Spleen (tissue), 7 donors: ENCODE measurements at regions not wholly inside any gene's neighbourhood (a gene's known extent, or its start where the extent isn't known, plus 50 kb on each side); places are given as distances from the start of the nearest gene placed in this dataset.

Source experiments
- POLR2A ChIP-seq, 3 donors: fragments of 450-650 bp; IDR thresholded peaks; one replicate each; pipeline ENCODE4 v1.5.1; 2017; ENCODE audit warnings: antibody characterized with exemption in 3 of 3, mild to moderate bottlenecking in 1 of 3
- POLR2AphosphoS5 ChIP-seq, 3 donors: sonication (generic); formaldehyde crosslinking; IDR thresholded peaks; one replicate each; pipeline ENCODE4 v1.5.1; 2017; ENCODE audit warnings: antibody characterized with exemption in 3 of 3
- TF ChIP-seq, protein P1 (sequence below), 11 experiments: fragments of 200-600 bp in 7 of 11; fragments of 450-650 bp in 4 of 11; sonication (generic) in 4 of 11; IDR thresholded peaks in 8 of 11; conservative IDR thresholded peaks in 3 of 11; 1 replicate in 7 of 11; 2 replicates in 4 of 11; pipeline versions ENCODE4 v1.4.0 to v1.8.0; 2016 to 2021; ENCODE audit warnings: antibody characterized with exemption in 11 of 11, inconsistent platforms in 4 of 11, mild to moderate bottlenecking in 1 of 11
- donor health status: DM: no; HTN: no; CAD: no; lungs with moderate emphysema.
- donor health status: DM: no; HTN: no; CAD: no.
- donor health status: DM: no; HTN: no; CAD: no.

DNA sequence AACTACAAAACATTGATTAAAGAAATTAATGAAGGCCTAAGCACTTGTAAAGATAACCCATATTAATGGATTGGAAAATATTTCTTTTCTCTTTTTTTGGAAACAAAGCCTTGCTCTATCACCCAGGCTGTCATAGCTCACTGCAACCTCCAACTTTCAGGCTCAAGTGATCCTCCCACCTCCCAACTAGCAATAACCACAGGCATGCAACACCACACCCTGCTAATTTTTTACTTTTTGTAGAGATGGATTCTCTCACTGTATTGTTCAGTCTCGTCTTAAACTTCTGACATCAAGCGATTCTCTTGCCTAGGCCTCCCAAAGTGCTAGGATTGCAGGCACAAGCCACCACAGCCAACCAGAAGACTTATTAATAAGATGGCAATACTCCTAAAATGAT, 73.4 kb upstream of the NDUFV2 start:
- TF ChIP-seq, protein P1, sequence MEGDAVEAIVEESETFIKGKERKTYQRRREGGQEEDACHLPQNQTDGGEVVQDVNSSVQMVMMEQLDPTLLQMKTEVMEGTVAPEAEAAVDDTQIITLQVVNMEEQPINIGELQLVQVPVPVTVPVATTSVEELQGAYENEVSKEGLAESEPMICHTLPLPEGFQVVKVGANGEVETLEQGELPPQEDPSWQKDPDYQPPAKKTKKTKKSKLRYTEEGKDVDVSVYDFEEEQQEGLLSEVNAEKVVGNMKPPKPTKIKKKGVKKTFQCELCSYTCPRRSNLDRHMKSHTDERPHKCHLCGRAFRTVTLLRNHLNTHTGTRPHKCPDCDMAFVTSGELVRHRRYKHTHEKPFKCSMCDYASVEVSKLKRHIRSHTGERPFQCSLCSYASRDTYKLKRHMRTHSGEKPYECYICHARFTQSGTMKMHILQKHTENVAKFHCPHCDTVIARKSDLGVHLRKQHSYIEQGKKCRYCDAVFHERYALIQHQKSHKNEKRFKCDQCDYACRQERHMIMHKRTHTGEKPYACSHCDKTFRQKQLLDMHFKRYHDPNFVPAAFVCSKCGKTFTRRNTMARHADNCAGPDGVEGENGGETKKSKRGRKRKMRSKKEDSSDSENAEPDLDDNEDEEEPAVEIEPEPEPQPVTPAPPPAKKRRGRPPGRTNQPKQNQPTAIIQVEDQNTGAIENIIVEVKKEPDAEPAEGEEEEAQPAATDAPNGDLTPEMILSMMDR (IDR thresholded peaks at IDR 0.05 in 8 of 11, conservative IDR thresholded peaks at IDR 0.05 in 3 of 11): no peak
- TF ChIP-seq POLR2A (IDR thresholded peaks at IDR 0.05) (no peak), POLR2AphosphoS5 (IDR thresholded peaks at IDR 0.05) (no peak)
